MCF 10A (cell line): ENCODE measurements at regions not wholly inside any gene's neighbourhood (a gene's known extent, or its start where the extent isn't known, plus 50 kb on each side); places are given as distances from the start of the nearest gene placed in this dataset.

Experiments used
- BruUV-seq: library from RNA; stranded (reverse); fragments of 400-500 nt; replicated peaks from 2 replicates; lab custom pipeline; 2021; lab: Mats Ljungman, UMichigan
- CTCF ChIA-PET: fragments of 300-600 bp; sonication (Branson Sonifier 250); formaldehyde crosslinking; extraction: SDS; loops from one replicate; lab custom pipeline; 2021; ENCODE audit warnings: antibody characterized with exemption, inconsistent platforms; lab: Yijun Ruan, JAX
- POLR2A ChIA-PET: fragments of 300-600, 350-650 bp; sonication (Branson Sonifier 250); formaldehyde crosslinking; extraction: SDS; loops from one replicate; lab custom pipeline; 2020; ENCODE audit warnings: antibody characterized with exemption, inconsistent platforms; lab: Yijun Ruan, JAX
- DNase-seq: peaks from one replicate; pipeline ENCODE4 v3.0.0-alpha.2; 2018; ENCODE audit not compliant: unreplicated experiment
- H3K27ac Mint-ChIP-seq: one replicate; pipeline ENCODE4 v1.8.0; 2022; ENCODE audit warnings: mild to moderate bottlenecking, low read depth, mixed read lengths; ENCODE audit not compliant: unreplicated experiment
- H3K27me3 Mint-ChIP-seq: one replicate; pipeline ENCODE4 v1.8.0; 2022; ENCODE audit warnings: mixed read lengths; ENCODE audit not compliant: insufficient read depth, unreplicated experiment
- H3K36me3 Mint-ChIP-seq: one replicate; pipeline ENCODE4 v1.8.0; 2022; ENCODE audit warnings: mild to moderate bottlenecking, moderate library complexity, mixed read lengths; ENCODE audit not compliant: insufficient read depth, unreplicated experiment
- H3K4me1 Mint-ChIP-seq: one replicate; pipeline ENCODE4 v1.8.0; 2022; ENCODE audit warnings: mixed read lengths; ENCODE audit not compliant: insufficient read depth, unreplicated experiment
- H3K4me3 Mint-ChIP-seq: one replicate; pipeline ENCODE4 v1.8.0; 2022; ENCODE audit warnings: mild to moderate bottlenecking, moderate library complexity, mixed read lengths; ENCODE audit not compliant: unreplicated experiment
- H3K9me3 Mint-ChIP-seq: one replicate; pipeline ENCODE4 v1.8.0; 2022; ENCODE audit warnings: mixed read lengths; ENCODE audit not compliant: unreplicated experiment
- intact Hi-C: fragments of 100-400 bp; cut with micrococcal nuclease; formaldehyde crosslinking; loops from 2 replicates; pipeline ENCODE4 v1.14.1; 2022
- TF ChIP-seq, protein P1 (sequence below): fragments of 200-600 bp; IDR thresholded peaks from one replicate; pipeline ENCODE4 v1.8.0; 2022; ENCODE audit warnings: antibody characterized with exemption, mild to moderate bottlenecking; ENCODE audit not compliant: unreplicated experiment

DNA sequence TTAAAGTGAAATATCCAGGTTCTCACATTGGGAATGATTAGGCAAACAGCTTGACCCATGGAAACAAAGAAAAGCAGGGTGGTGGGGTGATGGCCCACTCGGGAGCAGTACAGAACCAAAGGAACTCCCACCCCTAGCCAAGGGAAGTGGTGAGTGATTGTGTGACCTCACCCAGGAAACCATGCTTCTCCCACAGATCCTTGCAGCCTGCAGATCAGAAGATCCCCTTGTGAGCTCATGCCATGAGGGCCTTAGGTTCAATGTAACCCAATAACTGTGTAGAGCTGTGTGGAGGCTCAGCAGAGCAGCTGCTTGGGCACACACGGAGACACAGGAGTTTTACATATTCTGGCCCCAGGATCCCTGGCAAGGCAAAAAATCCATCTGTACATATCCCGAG lies 311.8 kb upstream of the DPYD start:
- Mint-ChIP-seq H3K36me3 (no peaks in the 10 kb centered on the region), H3K4me1 (no peaks in the 10 kb centered on the region), H3K27ac (no peak overlapping the region), H3K9me3 (peaks cover 27% of the 10 kb centered on the region), H3K27me3 (no peaks in the 10 kb centered on the region), H3K4me3 (no peak overlapping the region)
- TF ChIP-seq, protein P1, sequence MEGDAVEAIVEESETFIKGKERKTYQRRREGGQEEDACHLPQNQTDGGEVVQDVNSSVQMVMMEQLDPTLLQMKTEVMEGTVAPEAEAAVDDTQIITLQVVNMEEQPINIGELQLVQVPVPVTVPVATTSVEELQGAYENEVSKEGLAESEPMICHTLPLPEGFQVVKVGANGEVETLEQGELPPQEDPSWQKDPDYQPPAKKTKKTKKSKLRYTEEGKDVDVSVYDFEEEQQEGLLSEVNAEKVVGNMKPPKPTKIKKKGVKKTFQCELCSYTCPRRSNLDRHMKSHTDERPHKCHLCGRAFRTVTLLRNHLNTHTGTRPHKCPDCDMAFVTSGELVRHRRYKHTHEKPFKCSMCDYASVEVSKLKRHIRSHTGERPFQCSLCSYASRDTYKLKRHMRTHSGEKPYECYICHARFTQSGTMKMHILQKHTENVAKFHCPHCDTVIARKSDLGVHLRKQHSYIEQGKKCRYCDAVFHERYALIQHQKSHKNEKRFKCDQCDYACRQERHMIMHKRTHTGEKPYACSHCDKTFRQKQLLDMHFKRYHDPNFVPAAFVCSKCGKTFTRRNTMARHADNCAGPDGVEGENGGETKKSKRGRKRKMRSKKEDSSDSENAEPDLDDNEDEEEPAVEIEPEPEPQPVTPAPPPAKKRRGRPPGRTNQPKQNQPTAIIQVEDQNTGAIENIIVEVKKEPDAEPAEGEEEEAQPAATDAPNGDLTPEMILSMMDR: no peak
- ChIA-PET POLR2A (no interaction called here), CTCF (no interaction called here)
- DNase-seq: no peak
- intact Hi-C loops: no loop called here
- no TSS peak for BruUV-seq

DNA sequence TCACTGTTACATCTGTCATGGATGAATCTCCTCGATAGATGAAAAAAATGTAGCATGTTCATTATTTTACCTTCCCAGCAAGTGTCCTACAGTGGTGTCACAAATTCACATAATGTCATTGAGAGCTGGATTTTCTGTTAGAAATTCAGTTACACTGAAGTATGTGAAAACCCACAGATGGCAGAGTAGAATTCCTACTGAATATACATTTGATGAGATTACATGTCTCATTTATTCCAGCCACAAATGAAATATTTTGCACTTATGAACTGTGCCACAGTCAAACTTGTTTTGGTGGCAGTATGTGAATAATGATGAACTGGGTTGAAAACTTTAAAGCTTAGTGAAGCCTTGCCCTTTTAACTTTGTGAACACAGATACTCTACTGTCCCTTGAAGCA lies 301.9 kb upstream of the DPYD start:
- Mint-ChIP-seq H3K27ac (no peak overlapping the region), H3K27me3 (no peaks in the 10 kb centered on the region), H3K4me3 (no peak overlapping the region), H3K36me3 (no peaks in the 10 kb centered on the region), H3K9me3 (peaks cover 14% of the 10 kb centered on the region), H3K4me1 (no peaks in the 10 kb centered on the region)
- intact Hi-C loops: no loop called here
- POLR2A ChIA-PET: interaction anchor here (0.9 kb wide), 1 partner anchor 120 kb away, joined by 3 read pairs; no protein-coding TSS in a partner anchor
- CTCF ChIA-PET: no interaction called here
- DNase-seq: no peak
- no TSS peak for BruUV-seq
- TF ChIP-seq, protein P1: no peak

DNA sequence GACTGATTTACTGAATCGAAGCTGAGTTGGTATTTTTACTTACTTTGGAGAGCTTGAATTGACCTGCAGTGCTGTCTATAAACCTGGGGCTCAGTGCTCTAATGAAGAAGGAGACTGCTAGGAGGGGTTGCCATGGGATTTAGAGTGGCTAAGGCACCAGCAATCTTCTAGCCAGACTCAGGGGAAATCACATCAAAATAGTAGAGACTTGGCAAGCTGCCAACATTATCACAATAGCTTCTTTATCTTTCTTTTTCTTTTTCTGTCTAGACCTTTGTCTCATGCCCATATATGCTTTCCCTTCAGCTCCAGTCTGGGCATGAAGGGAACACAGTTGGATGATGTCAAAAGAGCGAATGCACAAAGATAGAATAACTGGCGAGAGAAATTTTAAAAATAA lies 301.1 kb upstream of the DPYD start:
- CTCF ChIA-PET: interaction anchor here (0.7 kb wide), 1 partner anchor 173 kb away, joined by 3 read pairs; no protein-coding TSS in a partner anchor
- no peak for DNase-seq
- Mint-ChIP-seq H3K9me3 (peaks cover 9% of the 10 kb centered on the region), H3K4me1 (no peaks in the 10 kb centered on the region), H3K36me3 (no peaks in the 10 kb centered on the region), H3K27me3 (no peaks in the 10 kb centered on the region), H3K27ac (no peak overlapping the region), H3K4me3 (no peak overlapping the region)
- TF ChIP-seq, protein P1: no peak
- BruUV-seq: no TSS peak
- POLR2A ChIA-PET: no interaction called here
- intact Hi-C loops: no loop called here

DNA sequence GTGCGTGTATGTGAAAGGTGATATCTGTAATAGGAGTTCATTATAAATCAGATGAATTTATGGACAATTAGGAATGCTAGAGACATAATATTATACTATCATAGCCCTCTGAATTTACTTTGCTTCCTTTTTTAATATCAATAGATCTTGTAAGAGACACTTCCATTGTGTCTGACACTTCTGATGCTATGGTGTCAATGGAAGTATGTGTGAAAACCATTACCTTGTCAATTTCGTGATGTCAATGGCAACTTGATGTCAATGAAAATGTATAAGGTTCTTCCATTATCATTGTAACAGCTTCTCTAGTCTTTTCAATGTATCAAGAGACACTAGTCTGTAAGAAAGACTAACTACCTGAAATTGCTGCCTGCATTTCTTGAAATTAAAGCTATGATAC lies 296.8 kb upstream of the DPYD start:
- no TSS peak for BruUV-seq
- peaks cover 7% of the 10 kb centered on the region for H3K9me3 Mint-ChIP-seq
- H3K36me3 Mint-ChIP-seq: no peaks in the 10 kb centered on the region
- H3K27ac Mint-ChIP-seq: no peak overlapping the region
- TF ChIP-seq, protein P1: no peak
- no peaks in the 10 kb centered on the region for H3K4me1 Mint-ChIP-seq
- H3K27me3 Mint-ChIP-seq: no peaks in the 10 kb centered on the region
- CTCF ChIA-PET: no interaction called here
- POLR2A ChIA-PET: interaction anchor here (1.3 kb wide), 1 partner anchor 11 kb away, joined by 3 read pairs; no protein-coding TSS in a partner anchor
- no peak for DNase-seq
- intact Hi-C loops: no loop called here
- H3K4me3 Mint-ChIP-seq: no peak overlapping the region
